Liver (tissue), 8 donors: ENCODE measurements at regions not wholly inside any gene's neighbourhood (a gene's known extent, or its start where the extent isn't known, plus 50 kb on each side); places are given as distances from the start of the nearest gene placed in this dataset.

ENCODE experiments used
- DNase-seq: peaks from one replicate; pipeline ENCODE4 v3.0.0-alpha.2; 2017; ENCODE audit warnings: low spot score
- H3K27ac ChIP-seq, 2 donors: one replicate each; pipeline ENCODE4 v1.7.0; 2013; ENCODE audit warnings: inconsistent platforms in 2 of 2, low read length in 2 of 2, control low read depth in 1 of 2, low read depth in 1 of 2, mild to moderate bottlenecking in 1 of 2
- H3K27me3 ChIP-seq, 4 donors: one replicate each; pipeline versions ENCODE4 v1.6.1 to v1.7.0; 2013; ENCODE audit warnings: low read length in 3 of 4, inconsistent platforms in 1 of 4, mild to moderate bottlenecking in 1 of 4, moderate library complexity in 1 of 4; ENCODE audit not compliant: control insufficient read depth in 4 of 4, insufficient read depth in 4 of 4
- H3K36me3 ChIP-seq, 4 donors: one replicate each; pipeline versions ENCODE4 v1.6.1 to v1.7.0; 2013; ENCODE audit warnings: low read length in 3 of 4, mild to moderate bottlenecking in 3 of 4, low read depth in 1 of 4, moderate library complexity in 1 of 4; ENCODE audit not compliant: control insufficient read depth in 4 of 4, insufficient read depth in 3 of 4
- H3K4me1 ChIP-seq, 4 donors: one replicate each; pipeline versions ENCODE4 v1.6.1 to v1.7.0; 2013; ENCODE audit warnings: low read length in 3 of 4, mild to moderate bottlenecking in 3 of 4, moderate library complexity in 1 of 4; ENCODE audit not compliant: control insufficient read depth in 4 of 4, insufficient read depth in 4 of 4
- H3K4me3 ChIP-seq, 3 donors: one replicate each; pipeline versions ENCODE4 v1.6.1 to v1.7.0; 2013; ENCODE audit warnings: low read length in 3 of 3, control low read depth in 1 of 3, low read depth in 1 of 3, mild to moderate bottlenecking in 1 of 3
- H3K9ac ChIP-seq, 2 donors: one replicate each; pipeline ENCODE4 v1.7.0; 2013; ENCODE audit warnings: low read length in 2 of 2, mild to moderate bottlenecking in 2 of 2, moderate library complexity in 2 of 2, control low read depth in 1 of 2, low read depth in 1 of 2
- H3K9me3 ChIP-seq, 4 donors: one replicate each; pipeline versions ENCODE4 v1.6.1 to v1.7.0; 2013; ENCODE audit warnings: low read length in 3 of 4; ENCODE audit not compliant: control insufficient read depth in 4 of 4
- CTCF ChIP-seq: fragments of 150-350 bp; IDR thresholded peaks from 2 replicates; pipeline ENCODE4 v1.5.1; 2017; ENCODE audit warnings: improper control_type of control experiment, low read depth, low read length; ENCODE audit not compliant: missing input control
- FOXA1 ChIP-seq: IDR thresholded peaks from 2 replicates; pipeline ENCODE4 v1.6.1; 2016; ENCODE audit warnings: antibody characterized with exemption
- FOXA2 ChIP-seq: IDR thresholded peaks from 2 replicates; pipeline ENCODE4 v1.6.1; 2016; ENCODE audit warnings: antibody characterized with exemption
- GABPA ChIP-seq, 2 donors: IDR thresholded peaks in 1 of 2; conservative IDR thresholded peaks in 1 of 2; 2 replicates each; pipeline ENCODE4 v1.6.1; 2016; ENCODE audit warnings: antibody characterized with exemption in 2 of 2, mild to moderate bottlenecking in 1 of 2, moderate library complexity in 1 of 2
- HNF4A ChIP-seq, 2 donors: conservative IDR thresholded peaks; 2 replicates each; pipeline ENCODE4 v1.6.1; 2016; ENCODE audit warnings: antibody characterized with exemption in 2 of 2, mild to moderate bottlenecking in 2 of 2
- HNF4G ChIP-seq: IDR thresholded peaks from 2 replicates; pipeline ENCODE4 v1.6.1; 2016; ENCODE audit warnings: antibody characterized with exemption
- MAX ChIP-seq: IDR thresholded peaks from 2 replicates; pipeline ENCODE4 v1.6.1; 2016; ENCODE audit warnings: antibody characterized with exemption
- NR2F2 ChIP-seq: IDR thresholded peaks from 2 replicates; pipeline ENCODE4 v1.6.1; 2016; ENCODE audit warnings: antibody characterized with exemption
- RAD21 ChIP-seq, 2 donors: IDR thresholded peaks; 2 replicates each; pipeline ENCODE4 v1.6.1; 2016; ENCODE audit warnings: antibody characterized with exemption in 2 of 2, mild to moderate bottlenecking in 2 of 2
- REST ChIP-seq: IDR thresholded peaks from 2 replicates; pipeline ENCODE4 v1.6.1; 2016; ENCODE audit warnings: antibody characterized with exemption, mild to moderate bottlenecking
- RXRA ChIP-seq, 2 donors: IDR thresholded peaks; 2 replicates each; pipeline ENCODE4 v1.6.1; 2017 to 2018; ENCODE audit warnings: antibody characterized with exemption in 2 of 2, mild to moderate bottlenecking in 1 of 2
- SP1 ChIP-seq: IDR thresholded peaks from 2 replicates; pipeline ENCODE4 v1.6.1; 2018; ENCODE audit warnings: antibody characterized with exemption, mild to moderate bottlenecking
- TAF1 ChIP-seq: conservative IDR thresholded peaks from 2 replicates; pipeline ENCODE4 v1.6.1; 2016; ENCODE audit warnings: antibody characterized with exemption, mild to moderate bottlenecking
- YY1 ChIP-seq: IDR thresholded peaks from 2 replicates; pipeline ENCODE4 v1.6.1; 2016; ENCODE audit warnings: antibody characterized with exemption, mild to moderate bottlenecking
- WGBS: extraction: QIAGEN DNeasy Blood & Tissue Kit; methylation state at CpG from one replicate; pipeline ENCODE4 v1.1.7; 2013; 5-methylcytosine and 5-hydroxymethylcytosine counted together
- TF ChIP-seq, protein P1 (sequence below): IDR thresholded peaks from 2 replicates; pipeline ENCODE4 v1.6.1; 2016; ENCODE audit warnings: antibody characterized with exemption
- TF ChIP-seq, protein P2 (sequence below): IDR thresholded peaks from 2 replicates; pipeline ENCODE4 v1.6.1; 2016; ENCODE audit warnings: antibody characterized with exemption
- donor health status: healthy.
- donor health status: healthy.
- donor health status: healthy.
- donor health status: healthy.
- donor health status: healthy.

DNA sequence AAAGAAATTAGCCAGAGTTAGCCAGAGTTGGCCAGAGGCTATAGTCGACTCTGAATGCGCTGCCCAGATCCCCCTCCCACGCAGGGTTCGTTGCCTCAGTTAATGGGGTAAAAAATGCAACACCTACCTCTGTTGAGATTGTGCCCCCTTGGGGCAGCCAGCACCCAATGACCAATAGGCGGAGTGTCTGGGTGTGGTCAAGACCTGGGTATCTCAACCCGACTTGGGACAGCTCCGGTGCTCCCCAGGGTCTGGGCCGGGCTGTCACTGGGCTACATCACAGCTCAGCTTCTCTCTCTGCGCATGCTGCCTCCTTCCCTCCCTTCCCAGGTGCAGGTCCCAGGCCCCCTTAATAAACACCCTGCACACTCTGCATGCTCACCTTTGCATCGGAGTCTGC is 59.6 kb upstream of the GCSH start:
- TF ChIP-seq, protein P1, sequence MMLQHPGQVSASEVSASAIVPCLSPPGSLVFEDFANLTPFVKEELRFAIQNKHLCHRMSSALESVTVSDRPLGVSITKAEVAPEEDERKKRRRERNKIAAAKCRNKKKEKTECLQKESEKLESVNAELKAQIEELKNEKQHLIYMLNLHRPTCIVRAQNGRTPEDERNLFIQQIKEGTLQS, result no peak
- no peak for TF ChIP-seq TAF1
- no peak for TF ChIP-seq FOXA1
- TF ChIP-seq HNF4G, result no peak
- no peak for TF ChIP-seq RAD21 (IDR thresholded peaks at IDR 0.05)
- Histone ChIP-seq H3K9me3 (no peaks in the 10 kb centered on the region), H3K9ac (no peak overlapping the region), H3K4me1 (no peaks in the 10 kb centered on the region), H3K27ac (no peak overlapping the region), H3K36me3 (no peaks in the 10 kb centered on the region), H3K27me3 (no peaks in the 10 kb centered on the region), H3K4me3 (no peak overlapping the region)
- WGBS, result 72% methylated on average over 10 of the region's 10 CpGs
- DNase-seq, result no peak

- TF ChIP-seq RAD21 (IDR thresholded peaks at IDR 0.05) (no peak), HNF4G (no peak), FOXA1 (no peak), FOXA2 (no peak), TAF1 (no peak), CTCF (no peak), NR2F2 (no peak), GABPA (IDR thresholded peaks at IDR 0.05 in 1 of 2, conservative IDR thresholded peaks at IDR 0.05 in 1 of 2) (no peak), HNF4A (conservative IDR thresholded peaks at IDR 0.05) (no peak), SP1 (no peak), YY1 (no peak), RXRA (IDR thresholded peaks at IDR 0.05) (no peak), REST (no peak), MAX (no peak)
- TF ChIP-seq, protein P2, sequence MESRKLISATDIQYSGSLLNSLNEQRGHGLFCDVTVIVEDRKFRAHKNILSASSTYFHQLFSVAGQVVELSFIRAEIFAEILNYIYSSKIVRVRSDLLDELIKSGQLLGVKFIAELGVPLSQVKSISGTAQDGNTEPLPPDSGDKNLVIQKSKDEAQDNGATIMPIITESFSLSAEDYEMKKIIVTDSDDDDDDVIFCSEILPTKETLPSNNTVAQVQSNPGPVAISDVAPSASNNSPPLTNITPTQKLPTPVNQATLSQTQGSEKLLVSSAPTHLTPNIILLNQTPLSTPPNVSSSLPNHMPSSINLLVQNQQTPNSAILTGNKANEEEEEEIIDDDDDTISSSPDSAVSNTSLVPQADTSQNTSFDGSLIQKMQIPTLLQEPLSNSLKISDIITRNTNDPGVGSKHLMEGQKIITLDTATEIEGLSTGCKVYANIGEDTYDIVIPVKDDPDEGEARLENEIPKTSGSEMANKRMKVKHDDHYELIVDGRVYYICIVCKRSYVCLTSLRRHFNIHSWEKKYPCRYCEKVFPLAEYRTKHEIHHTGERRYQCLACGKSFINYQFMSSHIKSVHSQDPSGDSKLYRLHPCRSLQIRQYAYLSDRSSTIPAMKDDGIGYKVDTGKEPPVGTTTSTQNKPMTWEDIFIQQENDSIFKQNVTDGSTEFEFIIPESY, result no peak
- TF ChIP-seq, protein P1, result no peak
- WGBS, result 60% methylated on average over 13 of the region's 13 CpGs
These were observed 55.6 kb upstream of the GCSH start for GRCh38 chr16:81151648-81152310.

More at GRCh38 chr16:81151648-81152310, 55.6 kb upstream of the GCSH start:
- H3K36me3 ChIP-seq, result no peaks in the 10 kb centered on the region
- H3K9me3 ChIP-seq, result no peaks in the 10 kb centered on the region
- H3K9ac ChIP-seq, result no peak overlapping the region
- H3K4me3 ChIP-seq, result no peak overlapping the region
- H3K27me3 ChIP-seq, result no peaks in the 10 kb centered on the region
- H3K4me1 ChIP-seq, result no peaks in the 10 kb centered on the region
- no peak for DNase-seq
- no peak overlapping the region for H3K27ac ChIP-seq
